ENCODE measurements at regions not wholly inside any gene's neighbourhood (a gene's known extent, or its start where the extent isn't known, plus 50 kb on each side); places are given as distances from the start of the nearest gene placed in this dataset.
"Not testable (repeated sequence)": the region's sequence is repeated elsewhere in the genome, so short reads cannot be mapped to it uniquely, and the experiment has no call there.

GRCh38 chr6:67160820-67161219 lies 1453.8 kb upstream of the EYS start:
- FAIRE-seq: no peak

- no peak for FAIRE-seq
These were observed 1434.0 kb upstream of the EYS start for GRCh38 chr6:67141005-67141404.

GRCh38 chr6:67133973-67134372 lies 1426.9 kb upstream of the EYS start:
- FAIRE-seq: no peak

GRCh38 chr6:67131827-67132226 lies 1424.8 kb upstream of the EYS start:
- no peak for FAIRE-seq

- no peak for FAIRE-seq
These were observed 1422.8 kb upstream of the EYS start for GRCh38 chr6:67129780-67130179.

GRCh38 chr6:67127041-67127440 lies 1420.0 kb upstream of the EYS start:
- FAIRE-seq: no peak

- peak; percentile 34 for FAIRE-seq
These were observed 1414.1 kb upstream of the EYS start for GRCh38 chr6:67121115-67121514.

- peak; percentile 21 for FAIRE-seq
These were observed 1405.1 kb upstream of the EYS start for GRCh38 chr6:67112120-67112519.

- FAIRE-seq: no peak
These were observed 1395.7 kb upstream of the EYS start for GRCh38 chr6:67102743-67103142.

GRCh38 chr6:67095618-67096226 lies 1388.7 kb upstream of the EYS start:
- FAIRE-seq: not testable (repeated sequence)

- no peak for FAIRE-seq
These were observed 1387.5 kb upstream of the EYS start for GRCh38 chr6:67094431-67094946.

GRCh38 chr6:67073938-67074337 lies 1366.9 kb upstream of the EYS start:
- FAIRE-seq: no peak

GRCh38 chr6:67068781-67069180 lies 1361.8 kb upstream of the EYS start:
- FAIRE-seq: no peak

GRCh38 chr6:67064323-67064722 lies 1357.3 kb upstream of the EYS start:
- FAIRE-seq: no peak

- FAIRE-seq: no peak
These were observed 1341.0 kb upstream of the EYS start for GRCh38 chr6:67047996-67048395.

- no peak for FAIRE-seq
These were observed 1338.0 kb upstream of the EYS start for GRCh38 chr6:67045076-67045475.

GRCh38 chr6:67031451-67031850 lies 1324.4 kb upstream of the EYS start:
- no peak for FAIRE-seq

GRCh38 chr6:67030861-67031260 lies 1323.8 kb upstream of the EYS start:
- FAIRE-seq: no peak

- peak; percentile 66 for FAIRE-seq
These were observed 1310.0 kb upstream of the EYS start for GRCh38 chr6:67016921-67017460.

- FAIRE-seq: no peak
These were observed 1304.4 kb upstream of the EYS start for GRCh38 chr6:67011441-67011840.

GRCh38 chr6:67009818-67010217 lies 1302.8 kb upstream of the EYS start:
- no peak for FAIRE-seq

- FAIRE-seq: no peak
These were observed 1296.8 kb upstream of the EYS start for GRCh38 chr6:67003844-67004243.

GRCh38 chr6:67000121-67000520 lies 1293.1 kb upstream of the EYS start:
- FAIRE-seq: no peak

- not testable (repeated sequence) for FAIRE-seq
These were observed 1290.6 kb upstream of the EYS start for GRCh38 chr6:66997579-66997978.

GRCh38 chr6:66995669-66996068 lies 1288.6 kb upstream of the EYS start:
- FAIRE-seq: no peak

Measured in A204.1 (cell line).